NCI-H526 treated with DMSO at 0.1 percent for 48 hours (cell line): ENCODE measurements at regions not wholly inside any gene's neighbourhood (a gene's known extent, or its start where the extent isn't known, plus 50 kb on each side); places are given as distances from the start of the nearest gene placed in this dataset.

ENCODE experiments used
- DNase-seq: peaks from one replicate; lab custom pipeline; 2025; lab: John Stamatoyannopoulos, UW

DNA sequence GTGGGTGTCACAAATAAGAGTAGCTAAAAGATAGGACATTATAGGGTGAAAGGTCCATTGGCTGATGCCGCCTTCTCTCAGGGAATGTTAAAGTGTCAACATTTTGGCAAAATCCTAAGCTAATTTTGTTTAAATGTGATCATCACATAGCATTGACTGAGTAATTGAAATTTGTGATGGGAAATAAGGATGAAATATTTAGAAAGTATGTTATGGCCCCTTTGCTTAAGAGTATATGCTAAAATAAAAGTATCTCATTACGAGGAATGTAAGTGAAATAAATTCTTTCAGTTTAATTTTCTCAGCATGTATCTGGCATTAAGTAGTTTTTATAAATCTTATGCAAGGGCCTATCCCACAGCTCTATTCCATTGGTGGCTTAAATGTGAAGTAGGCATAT lies 229.2 kb downstream of the PRL start:
- no peak for DNase-seq

DNA sequence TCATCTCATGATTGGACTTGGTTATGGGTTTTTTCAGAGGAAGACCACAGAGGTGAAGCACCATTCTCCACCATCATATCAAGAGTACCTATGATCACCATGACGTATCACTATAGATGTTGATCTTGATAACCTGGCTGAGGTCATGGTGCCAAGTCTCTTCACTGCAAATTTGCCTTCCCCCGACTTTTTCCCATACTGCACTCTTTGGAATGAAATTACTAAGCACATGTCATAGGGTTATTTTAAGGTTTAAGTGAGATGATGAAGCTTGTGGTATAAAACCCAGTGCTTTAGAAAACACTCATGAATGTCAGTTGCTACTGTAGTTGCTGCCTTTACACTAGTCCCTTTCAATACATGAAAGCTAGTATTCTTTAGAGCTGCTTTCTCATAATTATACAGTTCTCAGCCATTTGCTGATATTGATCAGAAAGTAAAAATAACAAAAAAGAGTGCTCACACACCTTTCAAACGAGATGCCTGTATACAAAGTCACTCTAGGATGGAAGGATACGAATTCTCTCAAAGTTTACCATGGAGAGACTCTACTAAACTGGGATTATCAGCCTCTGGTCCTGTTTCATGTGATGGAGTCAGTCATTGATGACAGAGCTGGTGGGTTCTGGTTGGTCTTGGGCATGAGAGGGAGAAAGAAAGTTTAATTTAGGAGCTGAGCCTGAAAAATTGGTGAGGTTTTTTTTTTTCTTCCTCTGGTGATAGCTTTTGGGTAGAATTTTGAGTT lies 228.1 kb downstream of the PRL start:
- no peak for DNase-seq

DNA sequence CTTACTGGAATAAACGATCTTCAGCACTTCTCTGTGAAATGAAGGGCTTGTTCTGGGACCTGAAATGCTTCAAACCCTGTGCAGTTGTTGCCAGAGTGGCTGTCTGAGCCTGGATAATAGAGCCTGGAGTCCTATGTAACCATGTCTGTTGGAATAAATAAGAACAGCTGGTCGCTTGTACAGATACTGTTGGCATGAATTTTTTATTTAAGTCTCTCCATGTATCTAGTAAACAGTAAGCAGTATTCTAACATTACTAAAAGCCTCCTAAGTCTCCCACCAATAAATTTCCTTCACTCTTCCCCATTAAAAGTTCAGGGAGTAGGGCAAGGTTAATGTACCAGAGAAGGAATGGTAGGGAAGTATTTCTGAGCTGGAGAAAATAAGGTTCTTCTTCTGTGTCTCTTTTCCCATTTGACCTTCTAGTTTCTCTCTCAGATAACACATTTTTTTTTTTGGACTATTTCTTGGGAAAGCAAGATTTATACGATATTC lies 227.5 kb downstream of the PRL start:
- DNase-seq: no peak

DNA sequence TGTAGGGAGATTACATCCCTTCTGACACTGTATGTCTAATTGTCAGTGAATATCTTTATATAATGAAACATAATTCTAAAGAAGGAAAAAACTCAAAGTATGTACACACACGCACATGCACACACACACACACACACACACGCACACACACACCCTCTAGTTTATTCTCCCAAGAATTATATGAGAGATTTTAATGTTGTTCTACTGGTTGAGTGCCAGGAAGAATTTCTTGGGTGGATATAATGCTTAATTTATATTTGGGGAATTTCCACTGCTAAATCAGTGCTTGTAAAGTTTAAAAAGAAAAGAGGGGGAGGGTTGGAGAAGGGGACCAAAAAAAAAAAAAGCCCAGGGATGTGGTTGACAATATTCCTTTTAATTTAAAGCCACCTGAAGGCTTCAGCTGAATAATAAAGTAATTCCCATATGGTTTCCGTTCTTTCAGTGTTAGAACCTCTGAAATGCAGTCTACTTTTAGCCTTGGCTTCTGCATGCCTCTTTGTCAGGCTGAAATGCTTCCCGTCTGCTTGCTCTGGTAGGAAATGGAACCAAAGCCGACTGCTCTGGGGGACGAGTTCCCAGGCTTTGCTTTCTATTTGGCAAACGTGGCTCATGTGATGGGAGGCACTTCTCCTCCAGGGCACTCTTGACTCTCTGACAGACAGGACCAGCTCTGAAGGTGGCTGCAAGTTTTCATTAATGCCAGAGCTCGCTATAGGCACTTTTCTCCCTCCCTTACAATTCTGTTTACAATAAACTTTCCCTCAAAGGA lies 225.4 kb downstream of the PRL start:
- DNase-seq: no peak

DNA sequence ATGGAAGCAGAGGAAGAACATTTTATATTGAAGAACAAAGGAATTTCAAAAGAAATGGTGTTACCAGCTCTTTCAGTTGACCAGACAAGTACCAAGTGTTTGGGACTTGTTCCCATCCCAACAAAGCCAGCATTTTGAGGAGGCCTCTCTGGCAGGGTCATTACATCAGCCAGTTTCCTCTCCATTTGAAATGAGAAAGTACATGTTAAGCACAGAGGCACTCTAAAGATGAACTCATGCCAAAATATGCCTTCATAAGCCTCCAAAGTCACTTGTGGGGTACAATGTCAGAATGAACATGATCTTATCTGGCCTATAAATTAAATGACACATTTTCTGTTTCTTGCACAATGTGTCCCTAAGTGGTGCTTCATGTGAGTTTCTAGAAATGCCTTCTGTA lies 223.9 kb downstream of the PRL start:
- DNase-seq: no peak

- DNase-seq: no peak
These were observed 223.2 kb downstream of the PRL start for GRCh38 chr6:22073516-22074198.

- no peak for DNase-seq
These were observed 218.5 kb downstream of the PRL start for GRCh38 chr6:22078288-22078687.

GRCh38 chr6:22078802-22079545 lies 217.9 kb downstream of the PRL start:
- DNase-seq: no peak

DNA sequence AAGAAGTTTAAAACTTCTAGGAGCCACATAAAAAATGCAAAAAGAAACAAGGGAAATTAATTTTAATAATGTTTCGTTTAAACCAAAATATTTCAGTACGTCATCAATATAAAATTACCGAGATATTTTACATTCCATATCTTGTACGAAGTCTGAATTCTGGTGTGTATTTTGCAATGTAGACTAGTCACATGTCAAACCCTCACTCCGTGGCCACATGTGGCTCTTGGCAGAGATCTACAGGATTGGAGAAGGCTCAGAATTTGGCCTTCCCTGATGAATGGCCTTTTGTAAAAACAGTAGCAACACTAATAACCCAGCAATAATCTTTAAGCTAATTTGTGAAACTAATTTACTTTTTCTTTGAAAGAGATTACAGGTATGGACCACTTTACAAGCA lies 217.1 kb downstream of the PRL start:
- DNase-seq: no peak

DNA sequence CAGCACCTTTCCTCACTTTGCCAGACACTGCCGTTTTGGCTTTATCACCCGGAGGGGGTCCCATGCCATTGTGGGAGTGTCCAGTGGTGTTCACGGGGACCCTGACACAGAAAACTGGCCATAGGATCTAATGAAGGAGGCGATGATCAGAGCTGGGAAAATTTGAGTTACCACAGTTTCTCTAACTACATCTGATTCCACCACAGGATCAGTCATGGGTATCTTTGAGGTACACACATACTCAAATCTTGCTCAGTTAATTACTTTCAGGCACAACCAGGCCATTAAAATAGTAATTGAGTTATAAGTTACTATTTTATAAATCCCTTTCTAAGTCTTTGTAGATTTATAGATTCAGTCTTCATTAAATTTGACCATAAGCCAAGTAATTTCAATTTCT lies 215.1 kb downstream of the PRL start:
- no peak for DNase-seq

DNA sequence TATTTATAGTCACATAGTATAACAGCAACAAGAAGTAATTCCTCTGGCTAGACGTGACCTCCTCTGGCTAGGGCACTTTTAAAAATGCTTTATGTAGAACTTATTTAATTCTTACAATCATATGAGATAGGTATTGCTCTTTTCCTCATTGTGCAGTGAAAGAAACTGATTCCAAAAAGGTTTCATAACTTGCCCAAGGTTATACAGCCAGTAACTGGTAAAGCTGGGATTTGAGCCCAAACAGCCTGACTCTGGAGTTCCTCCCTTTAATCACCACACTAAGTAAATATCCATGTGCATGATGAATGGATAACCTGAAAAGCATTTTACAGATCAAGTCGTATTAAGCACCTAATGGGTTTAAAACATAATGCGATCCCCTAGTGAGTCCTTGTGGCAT lies 214.6 kb downstream of the PRL start:
- DNase-seq: no peak

DNA sequence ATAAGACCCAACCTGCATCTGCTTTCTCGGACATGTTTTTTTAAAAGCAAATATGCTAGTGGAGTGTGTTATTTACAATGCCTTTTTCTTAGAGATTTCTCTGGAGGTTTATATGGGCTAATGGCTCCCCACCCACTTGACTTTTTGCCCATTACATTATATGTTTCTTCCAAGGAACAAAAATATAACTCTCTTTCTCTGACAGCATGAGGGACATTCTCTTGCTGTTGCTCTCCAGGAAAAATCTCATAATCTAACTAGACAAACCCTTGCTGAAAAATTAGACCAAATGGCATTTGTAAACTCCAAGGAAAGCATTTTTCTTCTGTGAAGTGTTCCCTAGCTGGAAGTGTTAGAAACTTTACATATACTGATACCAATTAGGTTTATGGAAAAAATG lies 213.7 kb downstream of the PRL start:
- DNase-seq: no peak

GRCh38 chr6:22087960-22088706 lies 208.7 kb downstream of the PRL start:
- DNase-seq: no peak

GRCh38 chr6:22091424-22091948 lies 205.3 kb downstream of the PRL start:
- DNase-seq: no peak

- no peak for DNase-seq
These were observed 201.0 kb downstream of the PRL start for GRCh38 chr6:22095836-22096235.

DNA sequence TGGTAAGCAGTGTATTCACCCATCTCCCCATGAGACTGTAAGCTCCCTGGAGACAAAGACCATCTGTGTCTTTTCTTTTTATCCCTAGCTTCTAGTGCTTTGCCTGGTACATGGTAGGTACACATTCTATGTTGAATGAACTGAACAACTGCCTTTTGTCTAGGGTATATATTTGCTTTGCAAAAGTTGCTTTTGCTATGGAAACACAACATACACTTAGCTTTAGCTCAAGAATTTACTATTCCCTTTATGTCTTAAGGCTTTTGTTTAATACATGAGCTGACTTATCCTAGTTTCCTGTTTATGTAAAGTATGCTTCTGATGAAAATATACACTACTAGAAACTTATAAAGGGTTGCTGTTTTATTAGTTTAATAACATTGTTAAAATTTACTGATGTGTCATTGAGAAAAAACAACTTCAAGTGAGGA lies 198.2 kb downstream of the PRL start:
- DNase-seq: peak; percentile 58

- no peak for DNase-seq
These were observed 197.6 kb downstream of the PRL start for GRCh38 chr6:22099231-22099630.

GRCh38 chr6:22099923-22100322 lies 196.9 kb downstream of the PRL start:
- no peak for DNase-seq

- no peak for DNase-seq
These were observed 195.7 kb downstream of the PRL start for GRCh38 chr6:22101163-22101562.

- DNase-seq: no peak
These were observed 194.2 kb downstream of the PRL start for GRCh38 chr6:22102671-22103070.

DNA sequence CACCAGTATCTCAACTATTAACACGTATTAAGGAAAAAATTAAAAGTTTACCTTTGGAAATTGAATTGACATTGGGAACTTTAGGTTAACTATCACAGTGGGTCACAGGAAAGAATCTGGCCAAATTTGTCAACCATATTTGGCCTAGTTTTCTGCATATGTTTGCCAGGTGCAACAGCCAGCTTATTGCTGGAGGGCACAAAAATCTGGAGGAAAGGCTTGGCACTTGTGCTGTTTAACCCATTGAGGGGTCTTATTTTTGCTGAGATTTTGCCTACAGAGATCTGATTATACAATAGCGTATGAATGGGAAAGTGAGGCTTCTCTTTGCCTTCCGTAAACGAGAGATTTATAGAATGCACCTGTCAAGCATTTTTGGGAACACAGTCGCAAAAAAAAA lies 190.4 kb downstream of the PRL start:
- DNase-seq: no peak
